HCT116 (cell line): ENCODE measurements at regions not wholly inside any gene's neighbourhood (a gene's known extent, or its start where the extent isn't known, plus 50 kb on each side); places are given as distances from the start of the nearest gene placed in this dataset.

Source experiments
- ATAC-seq: fragments of 200-7000 bp; cut with Tn5 transposase; 2 replicates; pipeline ENCODE4 v1.9.1; 2020; ENCODE audit warnings: mild to moderate bottlenecking, moderate library complexity
- BruUV-seq: library from RNA; stranded (reverse); fragments of 400-500 nt; replicated peaks from 2 replicates; lab custom pipeline; 2021; lab: Mats Ljungman, UMichigan
- CTCF ChIA-PET: fragments of 300-600 bp; sonication (Branson Sonifier 250); formaldehyde crosslinking; loops from one replicate; lab custom pipeline; 2021; ENCODE audit warnings: antibody characterized with exemption; lab: Charles Lee
- POLR2A ChIA-PET: fragments of 300-600, 350-600 bp; sonication (Branson Sonifier 250); formaldehyde crosslinking; loops from one replicate; lab custom pipeline; 2021; ENCODE audit warnings: antibody characterized with exemption; lab: Charles Lee
- RAD21 ChIA-PET, 2 experiments: fragments of 300-600 bp; sonication (Branson Sonifier 250); formaldehyde crosslinking; loops; one replicate each; lab custom pipeline; 2023; ENCODE audit warnings: low total read pairs in 2 of 2; ENCODE audit not compliant: uncharacterized antibody in 2 of 2, unreplicated experiment in 2 of 2, low non-redundant PET in 1 of 2; lab: Charles Lee
- DNase-seq: peaks from one replicate; pipeline ENCODE4 v3.0.0-alpha.2; 2010; ENCODE audit warnings: low read depth, low spot score
- H2AFZ ChIP-seq: fragments of 200-600 bp; shearing (Covaris generic), sonication (generic); 2 replicates; pipeline ENCODE4 v1.6.1; 2017; ENCODE audit warnings: low read depth, mixed run types, mixed read lengths, antibody characterized with exemption, low read length; ENCODE audit not compliant: poor library complexity, severe bottlenecking
- H3K27ac ChIP-seq: 2 replicates; pipeline ENCODE4 v1.5.1; 2012; ENCODE audit warnings: low read depth, low read length
- H3K27me3 ChIP-seq: fragments of 200-600 bp; sonication (generic); 2 replicates; pipeline ENCODE4 v1.6.1; 2016; ENCODE audit warnings: mixed run types, low read length, mixed read lengths; ENCODE audit not compliant: insufficient read depth
- H3K36me3 ChIP-seq, 2 experiments: fragments of 200-500 bp in 1 of 2; fragments of 200-600 bp in 1 of 2; sonication (Bioruptor generic) in 1 of 2; sonication (generic) in 1 of 2; 2 replicates each; pipeline versions ENCODE4 v1.5.1 to v1.6.1; 2014 to 2016; ENCODE audit warnings: low read length in 2 of 2, inconsistent platforms in 1 of 2, mixed read lengths in 1 of 2, mixed run types in 1 of 2; ENCODE audit not compliant: insufficient read depth in 2 of 2, control insufficient read depth in 1 of 2
- H3K4me1 ChIP-seq, 2 experiments: fragments of 200-600 bp in 1 of 2; sonication (generic) in 1 of 2; 2 replicates each; pipeline versions ENCODE4 v1.5.1 to v1.6.1; 2012 to 2017; ENCODE audit warnings: low read length in 2 of 2, inconsistent platforms in 1 of 2, mild to moderate bottlenecking in 1 of 2, mixed read lengths in 1 of 2, mixed run types in 1 of 2, moderate library complexity in 1 of 2; ENCODE audit not compliant: insufficient read depth in 2 of 2, control insufficient read depth in 1 of 2
- H3K4me2 ChIP-seq: fragments of 200-600 bp; sonication (generic); 2 replicates; pipeline ENCODE4 v1.6.1; 2017; ENCODE audit warnings: mixed run types, low read length, mixed read lengths
- H3K4me3 ChIP-seq, 2 experiments: fragments of 200-600 bp in 1 of 2; sonication (generic) in 1 of 2; replicated peaks in 1 of 2; 2 replicates each; pipeline ENCODE4 v1.5.1; 2011 to 2016; ENCODE audit warnings: low read length in 2 of 2, control low read depth in 1 of 2, low read depth in 1 of 2, mild to moderate bottlenecking in 1 of 2, mixed read lengths in 1 of 2, mixed run types in 1 of 2
- H3K79me2 ChIP-seq: fragments of 200-600 bp; sonication (generic); 2 replicates; pipeline ENCODE4 v1.6.1; 2017; ENCODE audit warnings: mild to moderate bottlenecking, mixed run types, low read length, moderate library complexity, mixed read lengths; ENCODE audit not compliant: insufficient read depth
- H3K9ac ChIP-seq: fragments of 200-600 bp; sonication (generic); 2 replicates; pipeline ENCODE4 v1.6.1; 2016; ENCODE audit warnings: low read length, mixed read lengths
- H3K9me2 ChIP-seq: fragments of 200-600 bp; sonication (generic), shearing (Covaris generic); 2 replicates; pipeline ENCODE4 v1.6.1; 2017; ENCODE audit warnings: mixed run types, mild to moderate bottlenecking, moderate library complexity; ENCODE audit not compliant: insufficient read depth
- H3K9me3 ChIP-seq, 2 experiments: fragments of 200-500 bp in 1 of 2; fragments of 200-600 bp in 1 of 2; sonication (Bioruptor generic) in 1 of 2; sonication (generic) in 1 of 2; 2 replicates each; pipeline ENCODE4 v1.6.1; 2014 to 2017; ENCODE audit warnings: low read length in 2 of 2, mixed read lengths in 2 of 2, inconsistent platforms in 1 of 2, low read depth in 1 of 2, mild to moderate bottlenecking in 1 of 2, mixed run types in 1 of 2, moderate library complexity in 1 of 2; ENCODE audit not compliant: control insufficient read depth in 1 of 2, insufficient read depth in 1 of 2
- H4K20me1 ChIP-seq: fragments of 200-600 bp; sonication (generic), shearing (Covaris generic); 2 replicates; pipeline ENCODE4 v1.6.1; 2017; ENCODE audit warnings: mixed run types, mild to moderate bottlenecking, moderate library complexity; ENCODE audit not compliant: insufficient read depth
- CBX3 ChIP-seq: IDR thresholded peaks from 2 replicates; pipeline ENCODE4 v1.6.1; 2012; ENCODE audit warnings: low read depth
- CEBPB ChIP-seq: IDR thresholded peaks from 2 replicates; pipeline ENCODE4 v1.6.1; 2012; ENCODE audit warnings: low read depth
- EGR1 ChIP-seq: IDR thresholded peaks from 2 replicates; pipeline ENCODE4 v1.6.1; 2012; ENCODE audit warnings: low read depth
- EZH2phosphoT487 ChIP-seq: fragments of 200-600 bp; IDR thresholded peaks from 2 replicates; pipeline ENCODE4 v1.6.1; 2018; ENCODE audit warnings: antibody characterized with exemption, borderline replicate concordance
- FOSL1 ChIP-seq: IDR thresholded peaks from 2 replicates; pipeline ENCODE4 v1.6.1; 2012; ENCODE audit warnings: low read depth
- MAX ChIP-seq: IDR thresholded peaks from 2 replicates; pipeline ENCODE4 v1.6.1; 2012
- POLR2A ChIP-seq: IDR thresholded peaks from 2 replicates; pipeline ENCODE4 v1.7.0; 2011; ENCODE audit warnings: borderline replicate concordance; ENCODE audit not compliant: insufficient read depth, insufficient read length; ENCODE audit errors: extremely low read depth
- SP1 ChIP-seq: IDR thresholded peaks from 2 replicates; pipeline ENCODE4 v1.6.1; 2012; ENCODE audit warnings: low read depth
- SRF ChIP-seq: IDR thresholded peaks from 2 replicates; pipeline ENCODE4 v1.6.1; 2012; ENCODE audit warnings: low read depth
- ZBTB33 ChIP-seq: IDR thresholded peaks from 2 replicates; pipeline ENCODE4 v1.6.1; 2011; ENCODE audit warnings: mild to moderate bottlenecking, low read length, moderate library complexity; ENCODE audit not compliant: insufficient replicate concordance; ENCODE audit errors: extremely low read depth
- ZNF274 ChIP-seq: fragments of 200-500 bp; sonication (Bioruptor generic); IDR thresholded peaks from 2 replicates; pipeline ENCODE4 v1.6.1; 2014; ENCODE audit warnings: mild to moderate bottlenecking, low read depth, low read length, inconsistent platforms
- intact Hi-C: fragments of 100-400 bp; cut with micrococcal nuclease; formaldehyde crosslinking; loops from 2 replicates; pipeline ENCODE4 v1.10.0; 2022
- TF ChIP-seq, protein P1 (sequence below): IDR thresholded peaks from 2 replicates; pipeline ENCODE4 v1.6.1; 2012
- TF ChIP-seq, protein P2 (sequence below), 3 experiments: fragments of 200-600 bp in 1 of 3; sonication (generic) in 1 of 3; IDR thresholded peaks in 2 of 3; conservative IDR thresholded peaks in 1 of 3; 2 replicates each; pipeline ENCODE4 v1.5.1; 2012 to 2017; ENCODE audit warnings: low read depth in 2 of 3, low read length in 2 of 3, antibody characterized with exemption in 1 of 3, borderline replicate concordance in 1 of 3, control low read depth in 1 of 3, mild to moderate bottlenecking in 1 of 3, mixed read lengths in 1 of 3, mixed run types in 1 of 3, moderate library complexity in 1 of 3; ENCODE audit not compliant: insufficient read depth in 1 of 3

GRCh38 chr6:134740027-134740373, 209.9 kb downstream of the ALDH8A1 start:
- H3K9me3 ChIP-seq, result no peaks in the 10 kb centered on the region
- no peak overlapping the region for H3K9ac ChIP-seq
- no peak overlapping the region for H3K27ac ChIP-seq
- ATAC-seq, result no peak
- H3K9me2 ChIP-seq, result no peaks in the 10 kb centered on the region
- H3K27me3 ChIP-seq, result no peaks in the 10 kb centered on the region
- no peak overlapping the region for H3K4me3 ChIP-seq
- H3K36me3 ChIP-seq, result no peaks in the 10 kb centered on the region
- no peaks in the 10 kb centered on the region for H4K20me1 ChIP-seq
- RAD21 ChIA-PET, result no interaction called here
- no peak for TF ChIP-seq CEBPB
- TF ChIP-seq, protein P1, sequence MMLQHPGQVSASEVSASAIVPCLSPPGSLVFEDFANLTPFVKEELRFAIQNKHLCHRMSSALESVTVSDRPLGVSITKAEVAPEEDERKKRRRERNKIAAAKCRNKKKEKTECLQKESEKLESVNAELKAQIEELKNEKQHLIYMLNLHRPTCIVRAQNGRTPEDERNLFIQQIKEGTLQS, result no peak
- TF ChIP-seq ZBTB33, result no peak
- TF ChIP-seq EZH2phosphoT487, result no peak
- BruUV-seq, result no TSS peak
- intact Hi-C loops, result no loop called here
- no peaks in the 10 kb centered on the region for H3K79me2 ChIP-seq
- no peak overlapping the region for H3K4me2 ChIP-seq
- no peak overlapping the region for H2AFZ ChIP-seq
- POLR2A ChIA-PET, result no interaction called here
- CTCF ChIA-PET, result no interaction called here
- no peak for DNase-seq
- peaks cover 0 to 7% of the 10 kb centered on the region in 2 experiments; a peak in 1 of 4 replicates for H3K4me1 ChIP-seq

GRCh38 chr6:134739299-134740026, 210.4 kb downstream of the ALDH8A1 start:
- Histone ChIP-seq H3K36me3 (no peaks in the 10 kb centered on the region), H2AFZ (no peak overlapping the region), H3K27ac (no peak overlapping the region), H3K9me3 (no peaks in the 10 kb centered on the region), H4K20me1 (no peaks in the 10 kb centered on the region), H3K4me1 (peaks cover 0 to 7% of the 10 kb centered on the region in 2 experiments; a peak in 1 of 4 replicates), H3K4me3 (no peak overlapping the region), H3K79me2 (no peaks in the 10 kb centered on the region), H3K27me3 (no peaks in the 10 kb centered on the region), H3K4me2 (no peak overlapping the region), H3K9ac (no peak overlapping the region), H3K9me2 (no peaks in the 10 kb centered on the region)
- CTCF ChIA-PET, result no interaction called here
- RAD21 ChIA-PET, result no interaction called here
- intact Hi-C loops, result no loop called here
- no TSS peak for BruUV-seq
- POLR2A ChIA-PET, result no interaction called here
- ATAC-seq, result no peak
- no peak for DNase-seq
- TF ChIP-seq POLR2A, result no peak
- TF ChIP-seq SRF, result no peak
- TF ChIP-seq MAX, result no peak
- no peak for TF ChIP-seq CBX3
- TF ChIP-seq FOSL1, result no peak
- no peak for TF ChIP-seq SP1
- TF ChIP-seq, protein P2, sequence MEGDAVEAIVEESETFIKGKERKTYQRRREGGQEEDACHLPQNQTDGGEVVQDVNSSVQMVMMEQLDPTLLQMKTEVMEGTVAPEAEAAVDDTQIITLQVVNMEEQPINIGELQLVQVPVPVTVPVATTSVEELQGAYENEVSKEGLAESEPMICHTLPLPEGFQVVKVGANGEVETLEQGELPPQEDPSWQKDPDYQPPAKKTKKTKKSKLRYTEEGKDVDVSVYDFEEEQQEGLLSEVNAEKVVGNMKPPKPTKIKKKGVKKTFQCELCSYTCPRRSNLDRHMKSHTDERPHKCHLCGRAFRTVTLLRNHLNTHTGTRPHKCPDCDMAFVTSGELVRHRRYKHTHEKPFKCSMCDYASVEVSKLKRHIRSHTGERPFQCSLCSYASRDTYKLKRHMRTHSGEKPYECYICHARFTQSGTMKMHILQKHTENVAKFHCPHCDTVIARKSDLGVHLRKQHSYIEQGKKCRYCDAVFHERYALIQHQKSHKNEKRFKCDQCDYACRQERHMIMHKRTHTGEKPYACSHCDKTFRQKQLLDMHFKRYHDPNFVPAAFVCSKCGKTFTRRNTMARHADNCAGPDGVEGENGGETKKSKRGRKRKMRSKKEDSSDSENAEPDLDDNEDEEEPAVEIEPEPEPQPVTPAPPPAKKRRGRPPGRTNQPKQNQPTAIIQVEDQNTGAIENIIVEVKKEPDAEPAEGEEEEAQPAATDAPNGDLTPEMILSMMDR (IDR thresholded peaks at IDR 0.05 in 2 of 3, conservative IDR thresholded peaks at IDR 0.05 in 1 of 3; ENCODE audit: borderline replicate concordance in 1 of 3, insufficient read depth in 1 of 3, low read depth in 2 of 3, low read length in 2 of 3), result no peak
- TF ChIP-seq ZNF274, result no peak
- TF ChIP-seq EGR1, result no peak
- TF ChIP-seq, all 23 proteins: peak for 0
